ENCODE measurements at regions not wholly inside any gene's neighbourhood (a gene's known extent, or its start where the extent isn't known, plus 50 kb on each side); places are given as distances from the start of the nearest gene placed in this dataset.
A peak's percentile ranks its signal among the peaks of the same experiment; 100 is the strongest.

GRCh38 chr11:112880495-112880894, 80.7 kb upstream of the NCAM1 start:
- Histone ChIP-seq H3K4me3 (no peak overlapping the region), H3K9me3 (no peaks in the 10 kb centered on the region), H3K36me3 (no peaks in the 10 kb centered on the region), H3K27me3 (no peaks in the 10 kb centered on the region), H3K4me1 (peaks cover 0 to 35% (median 0%) of the 10 kb centered on the region in 3 donors), H3K27ac (no peak overlapping the region)
- ATAC-seq, result no peak
- 57 to 64% methylated on average over 4 of the region's 4 CpGs for WGBS, 2 donors (ENCODE audit: low coverage in 1 of 2)
- TF ChIP-seq CTCF (IDR thresholded peaks at IDR 0.05), result no peak
- no peak for TF ChIP-seq POLR2A (IDR thresholded peaks at IDR 0.05)
- TF ChIP-seq POLR2AphosphoS5 (IDR thresholded peaks at IDR 0.05), result no peak
- TF ChIP-seq EP300 (IDR thresholded peaks at IDR 0.05), result no peak

- 58% methylated on average over 13 of the region's 17 CpGs; no CpG with 5 or more reads in 1 of the 2 donors for WGBS, 2 donors (ENCODE audit: low coverage in 1 of 2)
- TF ChIP-seq POLR2AphosphoS5 (IDR thresholded peaks at IDR 0.05) (peak; percentile 48), EP300 (IDR thresholded peaks at IDR 0.05) (no peak), POLR2A (IDR thresholded peaks at IDR 0.05) (peak; percentile 23 to 25), CTCF (IDR thresholded peaks at IDR 0.05) (no peak)
- Histone ChIP-seq H3K4me1 (peaks cover 0 to 35% (median 0%) of the 10 kb centered on the region in 3 donors), H3K27me3 (no peaks in the 10 kb centered on the region), H3K27ac (peak overlapping the region in 2 of 4 donors; percentile 69 to 76), H3K9me3 (no peaks in the 10 kb centered on the region), H3K36me3 (no peaks in the 10 kb centered on the region), H3K4me3 (peak overlapping the region; percentile 38 to 48)
- ATAC-seq, result peak; percentile 81
Observed at GRCh38 chr11:112881461-112881860, 79.8 kb upstream of the NCAM1 start.

- H3K4me1 ChIP-seq, result peaks cover 0 to 35% (median 0%) of the 10 kb centered on the region in 3 donors
- 57 to 58% methylated on average over 2 to 6 of the region's 6 CpGs for WGBS, 2 donors (ENCODE audit: low coverage in 1 of 2)
- no peaks in the 10 kb centered on the region for H3K36me3 ChIP-seq
- peak overlapping the region in 2 of 4 donors; percentile 69 to 76 for H3K27ac ChIP-seq
- TF ChIP-seq POLR2AphosphoS5 (IDR thresholded peaks at IDR 0.05), result peak; percentile 52
- no peak for TF ChIP-seq POLR2A (IDR thresholded peaks at IDR 0.05)
- no peak for TF ChIP-seq CTCF (IDR thresholded peaks at IDR 0.05)
- TF ChIP-seq EP300 (IDR thresholded peaks at IDR 0.05), result no peak
- no peak for ATAC-seq
- H3K4me3 ChIP-seq, result no peak overlapping the region
- H3K27me3 ChIP-seq, result no peaks in the 10 kb centered on the region
- no peaks in the 10 kb centered on the region for H3K9me3 ChIP-seq
Observed at GRCh38 chr11:112882494-112883381, 78.5 kb upstream of the NCAM1 start.

GRCh38 chr11:112884012-112884767, 77.0 kb upstream of the NCAM1 start:
- H3K27me3 ChIP-seq, result no peaks in the 10 kb centered on the region
- no peak overlapping the region for H3K4me3 ChIP-seq
- no peaks in the 10 kb centered on the region for H3K9me3 ChIP-seq
- peaks cover 0 to 35% (median 0%) of the 10 kb centered on the region in 3 donors for H3K4me1 ChIP-seq
- H3K27ac ChIP-seq, result no peak overlapping the region
- ATAC-seq, result no peak
- 60 to 83% methylated on average over 5 of the region's 5 CpGs for WGBS, 2 donors (ENCODE audit: low coverage in 1 of 2)
- no peaks in the 10 kb centered on the region for H3K36me3 ChIP-seq
- TF ChIP-seq CTCF (IDR thresholded peaks at IDR 0.05) (no peak), EP300 (IDR thresholded peaks at IDR 0.05) (no peak), POLR2A (IDR thresholded peaks at IDR 0.05) (no peak), POLR2AphosphoS5 (IDR thresholded peaks at IDR 0.05) (no peak)
